ENCODE measurements at regions not wholly inside any gene's neighbourhood (a gene's known extent, or its start where the extent isn't known, plus 50 kb on each side); places are given as distances from the start of the nearest gene placed in this dataset.

GRCh38 chr5:110852541-110852940, 113.7 kb downstream of the SLC25A46 start:
- TF ChIP-seq CTCF (IDR thresholded peaks at IDR 0.05) (no peak), EZH2 (IDR thresholded peaks at IDR 0.05; ENCODE audit: borderline replicate concordance, insufficient read depth, low read depth, low read length, poor library complexity, severe bottlenecking) (no peak)

All from B cell (primary cell).